Astrocyte (in vitro differentiated cells and primary cell): ENCODE measurements at regions not wholly inside any gene's neighbourhood (a gene's known extent, or its start where the extent isn't known, plus 50 kb on each side); places are given as distances from the start of the nearest gene placed in this dataset.

ENCODE experiments used
- CTCF ChIP-seq: IDR thresholded peaks from 2 replicates; pipeline ENCODE4 v1.5.1; 2011; ENCODE audit warnings: low read depth, mild to moderate bottlenecking, inconsistent platforms, low read length, moderate library complexity; ENCODE audit not compliant: insufficient read depth
- EZH2 ChIP-seq: IDR thresholded peaks from 2 replicates; pipeline ENCODE4 v1.6.1; 2012; ENCODE audit warnings: mild to moderate bottlenecking, low read length, inconsistent platforms; ENCODE audit not compliant: insufficient read depth

DNA sequence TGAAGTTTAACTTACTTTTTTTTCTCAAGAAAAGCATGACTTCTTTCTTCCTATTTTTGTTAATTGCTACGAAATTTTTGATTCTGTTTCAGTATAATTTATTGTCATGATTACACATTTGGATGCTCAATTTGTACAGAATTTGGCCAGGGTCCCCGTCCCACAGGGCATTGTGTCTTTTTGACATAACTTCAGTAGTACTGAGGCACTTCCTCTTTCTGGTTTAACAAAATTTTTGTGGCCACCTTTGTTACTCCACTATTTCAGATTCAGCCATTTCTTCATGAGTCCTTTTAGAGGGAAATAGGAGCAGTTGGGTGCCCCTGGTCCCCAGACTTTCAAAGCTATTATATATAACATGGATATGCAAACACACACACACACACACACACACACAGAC, 1248.7 kb downstream of the PCDH7 start:
- TF ChIP-seq CTCF (no peak), EZH2 (no peak)
